NCI-H2081 (cell line): ENCODE measurements at regions not wholly inside any gene's neighbourhood (a gene's known extent, or its start where the extent isn't known, plus 50 kb on each side); places are given as distances from the start of the nearest gene placed in this dataset.

Experiments used
- DNase-seq, 2 experiments: peaks; one replicate each; lab custom pipeline; 2025; lab: John Stamatoyannopoulos, UW

GRCh38 chr7:84297616-84298015 lies 103.0 kb upstream of the SEMA3A start:
- no peak for DNase-seq

GRCh38 chr7:84294847-84295455 lies 100.4 kb upstream of the SEMA3A start:
- no peak for DNase-seq

GRCh38 chr7:84294391-84294790 lies 99.8 kb upstream of the SEMA3A start:
- DNase-seq, result no peak

- peak; percentile 87 to 97 for DNase-seq
Observed at GRCh38 chr7:84291756-84292155, 97.2 kb upstream of the SEMA3A start.

GRCh38 chr7:84283798-84284197 lies 89.2 kb upstream of the SEMA3A start:
- DNase-seq, result no peak

GRCh38 chr7:84281518-84281917 lies 86.9 kb upstream of the SEMA3A start:
- no peak for DNase-seq

- no peak for DNase-seq
Observed at GRCh38 chr7:84277628-84278224, 83.1 kb upstream of the SEMA3A start.

GRCh38 chr7:84274029-84274638 lies 79.5 kb upstream of the SEMA3A start:
- DNase-seq, result no peak

GRCh38 chr7:84271543-84271942 lies 77.0 kb upstream of the SEMA3A start:
- no peak for DNase-seq

- DNase-seq, result no peak
Observed at GRCh38 chr7:84264396-84264795, 69.8 kb upstream of the SEMA3A start.

GRCh38 chr7:84263106-84263505 lies 68.5 kb upstream of the SEMA3A start:
- DNase-seq, result no peak

- DNase-seq, result no peak
Observed at GRCh38 chr7:84261509-84261908, 66.9 kb upstream of the SEMA3A start.

GRCh38 chr7:84258628-84259027 lies 64.0 kb upstream of the SEMA3A start:
- no peak for DNase-seq

- DNase-seq, result no peak
Observed at GRCh38 chr7:84256571-84256971, 62.0 kb upstream of the SEMA3A start.

GRCh38 chr7:84251277-84251781 lies 56.7 kb upstream of the SEMA3A start:
- no peak for DNase-seq

GRCh38 chr7:84250452-84250851 lies 55.9 kb upstream of the SEMA3A start:
- no peak for DNase-seq

- DNase-seq, result no peak
Observed at GRCh38 chr7:84249656-84250055, 55.1 kb upstream of the SEMA3A start.

GRCh38 chr7:84248843-84249242 lies 54.3 kb upstream of the SEMA3A start:
- DNase-seq, result no peak

- no peak for DNase-seq
Observed at GRCh38 chr7:84248267-84248666, 53.7 kb upstream of the SEMA3A start.

- DNase-seq, result no peak
Observed at GRCh38 chr7:84247591-84247990, 53.0 kb upstream of the SEMA3A start.

GRCh38 chr7:84245835-84246234 lies 51.2 kb upstream of the SEMA3A start:
- DNase-seq, result peak in 1 of 2 experiments; percentile 33
